HG03354 (cell line): ENCODE measurements at regions not wholly inside any gene's neighbourhood (a gene's known extent, or its start where the extent isn't known, plus 50 kb on each side); places are given as distances from the start of the nearest gene placed in this dataset.
"Not testable (repeated sequence)": the region's sequence is repeated elsewhere in the genome, so short reads cannot be mapped to it uniquely, and the experiment has no call there.

Experiments
- ATAC-seq: cut with Tn5 transposase; IDR thresholded peaks from one replicate; pipeline ENCODE4 v1.9.1; 2021; ENCODE audit warnings: mild to moderate bottlenecking; ENCODE audit not compliant: unreplicated experiment, poor library complexity, severe bottlenecking

- not testable (repeated sequence) for ATAC-seq
Measured at GRCh38 chr17:21780919-21781665, 88.8 kb downstream of the KCNJ18 start.

DNA sequence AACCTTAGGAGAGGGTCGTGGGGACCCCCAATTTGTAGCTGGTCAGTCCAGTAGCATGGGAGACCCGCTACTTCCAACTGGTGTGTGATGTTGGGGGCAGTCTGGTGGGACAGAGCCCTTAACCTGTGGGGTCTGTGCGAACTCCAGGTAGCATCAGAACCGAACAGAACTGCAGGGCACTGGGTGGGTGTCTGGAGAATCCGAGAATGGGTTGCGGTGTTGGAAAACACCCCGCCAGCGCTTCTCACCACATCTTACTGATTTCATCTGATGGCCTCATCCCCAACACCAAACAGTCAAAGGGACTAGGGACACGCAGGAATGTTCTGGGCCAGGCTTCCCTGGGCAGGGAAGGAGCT, 89.3 kb downstream of the KCNJ18 start:
- ATAC-seq, result not testable (repeated sequence)

GRCh38 chr17:21782107-21782506, 89.8 kb downstream of the KCNJ18 start:
- not testable (repeated sequence) for ATAC-seq

- not testable (repeated sequence) for ATAC-seq
Measured at GRCh38 chr17:21782604-21783003, 90.3 kb downstream of the KCNJ18 start.

- ATAC-seq, result not testable (repeated sequence)
Measured at GRCh38 chr17:21783017-21783416, 90.7 kb downstream of the KCNJ18 start.

GRCh38 chr17:21814272-21814671, 121.9 kb downstream of the KCNJ18 start:
- not testable (repeated sequence) for ATAC-seq

DNA sequence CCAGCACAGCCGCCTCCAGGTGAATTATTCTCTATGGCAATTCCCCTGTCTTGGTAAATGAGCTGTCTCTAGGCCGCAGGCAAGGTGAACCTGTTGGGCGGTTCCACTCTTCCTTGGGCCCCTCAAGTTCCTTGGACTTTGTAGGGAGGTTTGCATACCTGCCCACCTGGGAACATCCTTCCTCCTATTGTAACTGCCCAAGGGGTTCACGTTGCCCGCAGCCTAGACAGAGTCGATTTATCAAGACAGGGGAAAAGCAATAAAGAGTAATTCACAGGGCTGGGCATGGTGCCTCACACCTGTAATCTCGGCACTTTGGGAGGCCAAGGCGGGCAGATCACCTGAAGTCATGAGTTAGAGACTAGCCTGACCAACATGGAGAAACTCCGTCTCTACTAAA, 122.5 kb downstream of the KCNJ18 start:
- ATAC-seq, result no peak

DNA sequence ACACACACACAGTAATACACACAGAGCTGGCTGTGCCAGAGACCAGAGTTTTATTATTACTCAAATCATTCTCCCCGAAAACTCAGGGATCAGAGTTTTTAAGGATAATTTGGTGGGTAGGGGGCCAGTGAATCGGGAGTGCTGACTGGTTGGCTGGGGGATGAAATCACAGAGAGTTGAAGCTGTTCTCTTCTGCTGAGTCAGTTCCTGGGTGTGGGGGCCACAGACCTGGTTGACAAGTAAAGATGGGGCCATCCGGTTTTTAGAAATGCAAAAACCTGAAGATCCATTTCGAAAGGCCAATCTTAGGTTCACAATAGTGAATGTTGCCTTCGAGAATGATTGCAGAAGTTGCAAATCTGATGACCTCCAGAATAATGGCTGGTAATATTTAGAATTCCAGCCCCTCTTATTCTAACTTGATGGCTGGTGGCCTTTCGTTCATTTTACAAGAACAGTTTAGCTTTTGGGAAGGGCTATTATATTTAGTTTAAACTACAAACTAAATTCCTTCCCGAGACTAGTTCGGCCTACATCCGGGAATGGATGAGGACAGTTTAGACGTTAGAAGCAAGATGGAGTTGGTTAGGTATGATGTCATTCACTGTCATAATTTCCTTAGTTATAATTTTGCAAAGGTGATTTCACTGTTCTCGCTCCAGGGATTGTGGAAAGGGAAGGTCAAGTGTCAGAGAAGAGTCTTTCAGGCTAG, 123.2 kb downstream of the KCNJ18 start:
- no peak for ATAC-seq

DNA sequence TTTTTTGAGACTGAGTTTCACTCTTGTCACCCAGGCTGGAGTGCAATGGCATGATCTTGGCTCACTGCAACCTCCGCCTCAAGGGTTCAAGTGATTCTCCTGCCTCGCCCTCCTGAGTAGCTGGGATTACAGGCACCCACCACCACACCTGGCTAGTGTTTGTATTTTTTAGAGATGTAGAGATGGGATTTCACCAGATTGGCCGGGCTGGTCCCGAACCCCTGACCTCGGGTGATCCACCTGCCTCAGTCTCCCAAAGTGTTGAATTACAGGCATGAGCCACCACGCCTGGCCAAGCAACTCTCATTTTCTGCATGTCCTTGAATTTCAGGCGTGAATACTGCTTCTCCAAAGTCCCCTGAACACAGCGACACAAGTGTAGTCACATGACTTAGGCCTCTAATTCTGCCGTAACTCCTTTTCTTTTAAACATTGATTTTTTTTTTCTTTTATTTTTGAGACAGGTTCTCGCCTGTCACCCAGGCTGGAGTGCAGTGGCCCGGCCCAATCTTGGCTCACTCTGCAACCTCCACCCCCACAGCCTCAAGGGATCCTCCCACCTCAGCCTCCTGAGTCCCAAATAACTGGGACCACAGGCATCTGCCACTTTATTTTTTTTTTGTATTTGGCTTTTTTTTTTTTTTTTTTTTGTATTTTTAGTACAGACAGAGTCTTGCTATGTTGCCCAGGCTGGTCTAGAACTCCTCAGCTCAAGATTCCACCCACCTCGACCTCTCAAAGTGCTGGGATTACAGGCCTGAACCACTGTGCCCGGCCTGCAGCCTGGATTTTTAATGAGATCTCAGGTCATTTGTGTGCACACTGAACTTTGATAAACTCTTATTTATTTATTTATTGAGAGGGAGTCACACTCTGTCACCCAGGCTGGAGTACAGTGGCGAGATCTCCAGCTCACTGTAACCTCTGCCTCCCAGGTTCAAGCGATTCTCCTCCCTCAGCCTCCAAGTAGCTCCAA, 124.6 kb downstream of the KCNJ18 start:
- no peak for ATAC-seq

- ATAC-seq, result no peak
Measured at GRCh38 chr17:21817791-21818364, 125.6 kb downstream of the KCNJ18 start.

- no peak for ATAC-seq
Measured at GRCh38 chr17:21823090-21823489, 130.8 kb downstream of the KCNJ18 start.

GRCh38 chr17:21823643-21824042, 131.3 kb downstream of the KCNJ18 start:
- no peak for ATAC-seq

DNA sequence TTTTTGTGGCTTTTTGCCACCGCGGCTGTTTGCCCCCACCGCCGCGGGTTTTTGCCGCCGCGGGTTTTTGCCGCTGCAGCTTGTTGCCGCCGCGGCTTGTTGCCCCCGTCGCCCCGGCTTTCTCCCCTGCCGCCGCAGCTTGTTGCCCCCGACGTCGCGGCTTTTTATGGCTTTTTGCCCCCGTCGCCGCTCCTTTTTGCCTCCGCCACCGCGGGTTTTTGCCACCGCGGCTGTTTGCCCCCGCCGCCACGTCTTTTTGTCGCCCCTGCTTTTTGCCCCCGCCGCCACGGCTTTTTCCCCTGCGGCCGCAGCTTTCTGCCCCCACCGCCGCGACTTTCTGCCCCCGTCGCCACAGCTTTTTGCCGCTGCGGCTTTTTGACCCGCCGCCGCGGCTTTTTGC, 149.5 kb downstream of the KCNJ18 start:
- ATAC-seq, result no peak

DNA sequence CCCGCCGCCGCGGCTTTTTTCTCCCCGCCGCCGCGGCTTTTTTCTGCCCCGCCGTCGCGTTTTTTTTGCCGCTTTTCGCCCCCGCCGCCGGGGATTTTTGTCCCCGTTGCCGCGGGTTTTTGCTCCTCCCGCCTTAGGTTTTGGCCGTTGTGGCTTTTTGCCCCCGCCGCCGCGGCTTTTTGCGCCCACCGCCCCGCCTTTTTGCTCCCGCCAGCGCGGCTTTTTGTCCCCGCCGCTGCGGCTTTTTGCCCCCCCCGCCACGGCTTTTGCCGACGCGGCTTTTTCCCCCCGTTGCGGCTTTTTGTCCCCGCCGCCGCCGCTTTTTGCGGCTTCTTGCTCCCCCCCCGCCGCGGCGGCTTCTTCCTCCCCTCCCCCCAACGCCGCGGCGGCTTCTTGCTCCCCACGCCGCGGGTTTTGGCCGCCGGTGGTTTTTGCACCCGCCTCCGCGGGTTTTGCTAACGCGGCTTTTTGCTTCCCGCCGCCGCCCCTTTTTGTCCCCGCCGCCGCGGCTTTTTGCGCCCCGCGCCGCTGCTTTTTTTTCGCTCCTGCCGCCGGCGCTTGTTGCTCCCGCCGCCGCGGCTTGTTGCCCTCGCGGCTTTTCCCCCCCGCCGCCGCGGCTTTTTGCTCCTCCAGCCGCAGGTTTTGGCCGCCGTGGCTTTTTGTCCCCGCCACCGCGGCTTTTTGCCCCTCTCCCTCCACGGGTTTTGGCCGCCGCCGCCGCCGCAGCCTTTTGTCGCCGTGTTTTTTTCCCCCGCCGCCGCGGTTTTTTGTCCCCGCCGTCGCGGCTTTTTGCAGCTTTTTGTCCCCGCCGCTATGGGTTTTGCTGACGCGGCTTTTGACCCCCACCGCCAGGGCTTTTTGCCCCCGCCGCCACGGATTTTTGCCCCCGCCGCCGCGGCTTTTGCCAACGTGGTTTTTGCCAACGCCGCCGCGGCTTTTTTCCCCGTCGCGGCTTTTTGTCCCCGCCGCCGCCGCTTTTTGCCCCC, 150.3 kb downstream of the KCNJ18 start:
- ATAC-seq, result no peak

- ATAC-seq, result no peak
Measured at GRCh38 chr17:21843318-21843865, 151.1 kb downstream of the KCNJ18 start.

GRCh38 chr17:21843951-21844590, 151.7 kb downstream of the KCNJ18 start:
- ATAC-seq, result no peak

GRCh38 chr17:21848510-21848909, 156.2 kb downstream of the KCNJ18 start:
- ATAC-seq, result not testable (repeated sequence)

DNA sequence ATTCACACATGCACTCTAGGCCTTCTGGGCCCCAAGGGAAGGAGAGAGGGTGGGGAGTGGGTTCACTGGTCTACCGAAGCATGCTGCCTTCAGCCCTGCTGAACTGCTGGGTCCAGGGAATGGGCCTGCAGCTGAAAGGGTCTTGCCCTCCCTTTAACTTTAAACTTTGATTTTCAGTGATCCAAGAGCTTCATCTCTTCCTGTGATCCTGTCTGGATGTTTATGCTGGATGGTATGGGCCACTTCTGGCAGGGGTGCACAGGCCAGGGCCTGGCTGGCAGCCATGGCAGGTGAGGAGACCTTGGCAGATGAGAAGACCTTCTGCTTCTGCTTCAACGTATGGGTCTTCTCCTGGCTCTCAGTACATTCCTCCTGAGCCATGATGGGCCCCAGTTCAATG, 156.7 kb downstream of the KCNJ18 start:
- ATAC-seq, result not testable (repeated sequence)
